ENCODE measurements at regions not wholly inside any gene's neighbourhood (a gene's known extent, or its start where the extent isn't known, plus 50 kb on each side); places are given as distances from the start of the nearest gene placed in this dataset.

DNA sequence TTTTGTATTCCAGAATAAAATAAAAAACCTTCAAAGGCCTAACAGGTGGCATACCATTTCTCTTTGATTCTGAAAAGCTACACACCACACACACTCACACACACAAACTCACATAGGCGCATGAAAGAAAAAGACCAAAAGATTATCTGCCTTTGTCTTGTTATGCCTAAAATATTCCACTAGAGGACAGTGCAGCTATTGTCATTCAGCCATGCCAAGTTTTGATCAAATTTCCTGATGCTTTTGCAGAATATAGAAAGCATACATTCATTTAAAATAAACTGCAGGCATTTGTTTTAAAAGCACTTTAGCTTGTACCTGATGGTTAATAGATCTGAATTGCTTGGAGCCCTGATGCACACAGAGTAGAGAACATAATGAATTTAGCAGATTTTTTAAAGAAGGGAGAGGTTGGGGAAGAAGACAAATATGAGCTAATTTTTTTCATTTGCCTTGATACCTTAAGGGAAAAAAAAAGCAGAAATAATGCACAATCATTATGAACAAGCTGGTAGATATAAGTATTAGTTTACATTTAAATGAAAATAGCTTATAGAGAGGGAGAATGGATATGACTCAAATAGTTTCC lies 1766.9 kb upstream of the SEL1L start:
- Histone ChIP-seq H3K4me1 (no peaks in the 10 kb centered on the region), H3K27ac (no peak overlapping the region), H3K9me3 (no peaks in the 10 kb centered on the region), H3K4me3 (no peak overlapping the region), H3K27me3 (no peaks in the 10 kb centered on the region), H3K36me3 (no peaks in the 10 kb centered on the region)
- ATAC-seq (ENCODE audit: low FRiP score in 2 of 2): no peak
- TF ChIP-seq, protein P1, sequence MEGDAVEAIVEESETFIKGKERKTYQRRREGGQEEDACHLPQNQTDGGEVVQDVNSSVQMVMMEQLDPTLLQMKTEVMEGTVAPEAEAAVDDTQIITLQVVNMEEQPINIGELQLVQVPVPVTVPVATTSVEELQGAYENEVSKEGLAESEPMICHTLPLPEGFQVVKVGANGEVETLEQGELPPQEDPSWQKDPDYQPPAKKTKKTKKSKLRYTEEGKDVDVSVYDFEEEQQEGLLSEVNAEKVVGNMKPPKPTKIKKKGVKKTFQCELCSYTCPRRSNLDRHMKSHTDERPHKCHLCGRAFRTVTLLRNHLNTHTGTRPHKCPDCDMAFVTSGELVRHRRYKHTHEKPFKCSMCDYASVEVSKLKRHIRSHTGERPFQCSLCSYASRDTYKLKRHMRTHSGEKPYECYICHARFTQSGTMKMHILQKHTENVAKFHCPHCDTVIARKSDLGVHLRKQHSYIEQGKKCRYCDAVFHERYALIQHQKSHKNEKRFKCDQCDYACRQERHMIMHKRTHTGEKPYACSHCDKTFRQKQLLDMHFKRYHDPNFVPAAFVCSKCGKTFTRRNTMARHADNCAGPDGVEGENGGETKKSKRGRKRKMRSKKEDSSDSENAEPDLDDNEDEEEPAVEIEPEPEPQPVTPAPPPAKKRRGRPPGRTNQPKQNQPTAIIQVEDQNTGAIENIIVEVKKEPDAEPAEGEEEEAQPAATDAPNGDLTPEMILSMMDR (IDR thresholded peaks at IDR 0.05): peak; percentile 37 to 71 (median 64)
- no peak for TF ChIP-seq POLR2A (IDR thresholded peaks at IDR 0.05)
- DNase-seq: no peak
- WGBS, 2 donors: 53 to 54% methylated on average over 1 of the region's 1 CpG

DNA sequence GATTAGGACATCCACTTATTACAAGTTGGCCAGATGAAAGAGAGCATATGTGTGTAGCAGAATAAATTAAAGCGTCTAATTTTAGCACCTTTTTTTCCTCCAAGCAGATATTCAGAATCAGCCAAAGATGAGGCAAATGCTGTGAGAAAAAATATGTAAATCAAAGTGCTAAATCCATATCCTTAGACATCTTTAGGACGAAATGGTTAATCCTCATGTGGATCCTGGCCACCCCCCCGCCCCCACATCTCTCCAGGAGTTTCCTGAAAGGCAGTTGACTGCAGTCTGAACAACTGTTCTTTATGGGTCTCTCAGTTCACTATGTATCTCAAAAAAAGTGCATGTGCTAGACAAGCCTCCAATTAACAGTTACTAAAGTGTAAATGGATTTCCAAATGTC lies 1768.1 kb upstream of the SEL1L start:
- H3K27ac ChIP-seq: no peak overlapping the region
- H3K36me3 ChIP-seq: no peaks in the 10 kb centered on the region
- no peaks in the 10 kb centered on the region for H3K4me1 ChIP-seq
- no peak for ATAC-seq (ENCODE audit: low FRiP score in 2 of 2)
- no peak overlapping the region for H3K4me3 ChIP-seq
- 84% methylated on average over 3 of the region's 3 CpGs for WGBS, 2 donors
- no peak for DNase-seq
- no peaks in the 10 kb centered on the region for H3K9me3 ChIP-seq
- H3K27me3 ChIP-seq: no peaks in the 10 kb centered on the region
- TF ChIP-seq POLR2A (IDR thresholded peaks at IDR 0.05): no peak
- TF ChIP-seq, protein P1 (IDR thresholded peaks at IDR 0.05): no peak
- TF ChIP-seq POLR2AphosphoS5 (IDR thresholded peaks at IDR 0.05): no peak
- TF ChIP-seq EP300 (IDR thresholded peaks at IDR 0.05): no peak

DNA sequence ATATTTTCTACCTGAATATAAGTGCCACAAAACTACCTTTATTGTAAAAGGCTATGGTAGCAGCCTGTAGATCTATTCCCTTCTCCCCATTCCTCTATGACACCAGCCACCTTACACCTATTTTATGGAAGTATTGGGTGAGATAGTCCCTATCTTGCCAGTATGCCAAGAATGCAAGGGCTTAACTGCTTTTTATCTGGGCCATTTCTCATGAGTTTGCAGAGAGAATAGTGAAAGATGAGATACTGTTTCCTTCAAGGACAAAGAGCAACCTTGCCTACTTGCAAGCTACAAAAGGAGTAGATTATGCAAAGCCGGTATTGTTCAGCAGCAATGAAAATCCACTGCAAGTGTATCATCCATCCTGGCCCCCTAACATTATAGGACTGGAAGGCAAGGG lies 1775.6 kb upstream of the SEL1L start:
- DNase-seq (no peak), ATAC-seq (ENCODE audit: low FRiP score in 2 of 2) (no peak)
- Histone ChIP-seq H3K27me3 (no peaks in the 10 kb centered on the region), H3K36me3 (no peaks in the 10 kb centered on the region), H3K9me3 (no peaks in the 10 kb centered on the region), H3K4me3 (no peak overlapping the region), H3K27ac (no peak overlapping the region), H3K4me1 (no peaks in the 10 kb centered on the region)
- TF ChIP-seq EP300 (IDR thresholded peaks at IDR 0.05) (no peak), POLR2AphosphoS5 (IDR thresholded peaks at IDR 0.05) (no peak), POLR2A (IDR thresholded peaks at IDR 0.05) (no peak)
- TF ChIP-seq, protein P1 (IDR thresholded peaks at IDR 0.05): no peak
- 96 to 100% methylated on average over 1 of the region's 1 CpG for WGBS, 2 donors

DNA sequence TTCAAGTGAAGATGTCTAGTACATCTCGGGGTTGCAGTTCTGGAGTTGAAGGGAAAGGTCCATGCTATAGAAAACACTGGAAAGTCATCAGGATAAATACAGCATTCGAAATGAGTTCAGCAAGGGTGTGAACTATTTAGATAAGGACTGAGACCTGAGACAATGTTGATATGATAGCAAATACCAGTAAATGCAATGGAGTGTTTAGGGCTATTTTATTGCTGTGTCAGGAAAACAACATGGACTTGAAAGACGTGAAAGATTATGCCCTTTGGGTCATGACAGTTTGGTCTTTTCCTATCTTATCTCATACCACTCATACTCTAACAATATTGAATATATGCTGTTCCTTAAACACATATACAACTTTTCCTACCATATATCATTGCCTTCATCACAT lies 1776.2 kb upstream of the SEL1L start:
- no peak for TF ChIP-seq EP300 (IDR thresholded peaks at IDR 0.05)
- TF ChIP-seq POLR2A (IDR thresholded peaks at IDR 0.05): no peak
- TF ChIP-seq, protein P1 (IDR thresholded peaks at IDR 0.05): no peak
- no peak for TF ChIP-seq POLR2AphosphoS5 (IDR thresholded peaks at IDR 0.05)
- no peak overlapping the region for H3K4me3 ChIP-seq
- ATAC-seq (ENCODE audit: low FRiP score in 2 of 2) (no peak), DNase-seq (no peak)
- no peaks in the 10 kb centered on the region for H3K27me3 ChIP-seq
- H3K36me3 ChIP-seq: no peaks in the 10 kb centered on the region
- no peak overlapping the region for H3K27ac ChIP-seq
- no peaks in the 10 kb centered on the region for H3K4me1 ChIP-seq
- H3K9me3 ChIP-seq: no peaks in the 10 kb centered on the region
- WGBS, 2 donors: 69 to 72% methylated on average over 3 of the region's 3 CpGs

DNA sequence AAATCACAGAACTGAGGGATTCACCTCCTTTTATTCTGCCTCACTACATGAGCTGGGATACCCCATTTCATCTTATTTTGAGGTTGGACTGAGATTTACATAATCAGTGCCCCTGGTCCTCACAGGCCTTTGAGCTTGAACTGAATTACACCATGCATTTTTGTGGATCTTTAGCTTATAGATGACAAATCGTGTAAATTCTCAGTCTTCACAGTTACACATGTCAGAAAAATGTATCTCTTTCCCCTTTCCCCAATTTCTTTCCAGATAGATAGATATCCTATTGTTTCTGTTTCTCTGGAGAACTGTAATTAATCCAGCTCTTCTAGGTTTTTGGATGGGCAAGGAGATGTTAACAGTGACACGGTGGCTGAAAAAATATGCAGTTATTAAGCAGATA lies 1778.9 kb upstream of the SEL1L start:
- DNase-seq: no peak
- Histone ChIP-seq H3K4me3 (no peak overlapping the region), H3K36me3 (no peaks in the 10 kb centered on the region), H3K27me3 (no peaks in the 10 kb centered on the region), H3K27ac (no peak overlapping the region), H3K9me3 (no peaks in the 10 kb centered on the region), H3K4me1 (no peaks in the 10 kb centered on the region)
- ATAC-seq (ENCODE audit: low FRiP score in 2 of 2): no peak
- 75 to 81% methylated on average over 2 of the region's 2 CpGs for WGBS, 2 donors
- no peak for TF ChIP-seq POLR2A (IDR thresholded peaks at IDR 0.05)

Data from upper lobe of left lung (tissue), 6 donors.